ENCODE measurements at regions not wholly inside any gene's neighbourhood (a gene's known extent, or its start where the extent isn't known, plus 50 kb on each side); places are given as distances from the start of the nearest gene placed in this dataset.

DNA sequence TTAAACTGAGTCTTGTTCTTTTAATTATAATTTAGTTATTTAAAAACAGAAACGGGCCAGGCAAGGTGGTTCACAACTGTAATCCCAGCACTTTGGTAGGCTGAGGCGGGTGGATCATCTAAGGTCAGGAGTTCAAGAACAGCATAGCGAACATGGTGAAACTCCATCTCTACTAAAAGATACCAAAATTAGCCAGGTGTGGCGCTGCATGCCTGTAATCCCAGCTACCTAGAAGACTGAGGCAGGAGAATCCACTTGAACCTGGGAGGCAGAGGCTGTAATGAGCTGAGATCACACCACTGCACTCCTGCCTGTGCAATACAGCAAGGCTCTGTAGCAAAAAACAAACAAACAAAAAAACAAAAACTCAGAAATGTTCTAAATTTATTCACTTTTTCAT lies 852.9 kb downstream of the TECRL start:
- TF ChIP-seq, protein P1, sequence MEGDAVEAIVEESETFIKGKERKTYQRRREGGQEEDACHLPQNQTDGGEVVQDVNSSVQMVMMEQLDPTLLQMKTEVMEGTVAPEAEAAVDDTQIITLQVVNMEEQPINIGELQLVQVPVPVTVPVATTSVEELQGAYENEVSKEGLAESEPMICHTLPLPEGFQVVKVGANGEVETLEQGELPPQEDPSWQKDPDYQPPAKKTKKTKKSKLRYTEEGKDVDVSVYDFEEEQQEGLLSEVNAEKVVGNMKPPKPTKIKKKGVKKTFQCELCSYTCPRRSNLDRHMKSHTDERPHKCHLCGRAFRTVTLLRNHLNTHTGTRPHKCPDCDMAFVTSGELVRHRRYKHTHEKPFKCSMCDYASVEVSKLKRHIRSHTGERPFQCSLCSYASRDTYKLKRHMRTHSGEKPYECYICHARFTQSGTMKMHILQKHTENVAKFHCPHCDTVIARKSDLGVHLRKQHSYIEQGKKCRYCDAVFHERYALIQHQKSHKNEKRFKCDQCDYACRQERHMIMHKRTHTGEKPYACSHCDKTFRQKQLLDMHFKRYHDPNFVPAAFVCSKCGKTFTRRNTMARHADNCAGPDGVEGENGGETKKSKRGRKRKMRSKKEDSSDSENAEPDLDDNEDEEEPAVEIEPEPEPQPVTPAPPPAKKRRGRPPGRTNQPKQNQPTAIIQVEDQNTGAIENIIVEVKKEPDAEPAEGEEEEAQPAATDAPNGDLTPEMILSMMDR (IDR thresholded peaks at IDR 0.05), result no peak
- TF ChIP-seq POLR2A (IDR thresholded peaks at IDR 0.05), result no peak

Measured in prostate gland (tissue), 2 donors.